HCT116 (cell line): ENCODE measurements at regions not wholly inside any gene's neighbourhood (a gene's known extent, or its start where the extent isn't known, plus 50 kb on each side); places are given as distances from the start of the nearest gene placed in this dataset.

Experiments used
- ATAC-seq: fragments of 200-7000 bp; cut with Tn5 transposase; 2 replicates; pipeline ENCODE4 v1.9.1; 2020; ENCODE audit warnings: mild to moderate bottlenecking, moderate library complexity
- BruUV-seq: library from RNA; stranded (reverse); fragments of 400-500 nt; replicated peaks from 2 replicates; lab custom pipeline; 2021; lab: Mats Ljungman, UMichigan
- CTCF ChIA-PET: fragments of 300-600 bp; sonication (Branson Sonifier 250); formaldehyde crosslinking; loops from one replicate; lab custom pipeline; 2021; ENCODE audit warnings: antibody characterized with exemption; lab: Charles Lee
- POLR2A ChIA-PET: fragments of 300-600, 350-600 bp; sonication (Branson Sonifier 250); formaldehyde crosslinking; loops from one replicate; lab custom pipeline; 2021; ENCODE audit warnings: antibody characterized with exemption; lab: Charles Lee
- RAD21 ChIA-PET, 2 experiments: fragments of 300-600 bp; sonication (Branson Sonifier 250); formaldehyde crosslinking; loops; one replicate each; lab custom pipeline; 2023; ENCODE audit warnings: low total read pairs in 2 of 2; ENCODE audit not compliant: uncharacterized antibody in 2 of 2, unreplicated experiment in 2 of 2, low non-redundant PET in 1 of 2; lab: Charles Lee
- DNase-seq: peaks from one replicate; pipeline ENCODE4 v3.0.0-alpha.2; 2010; ENCODE audit warnings: low read depth, low spot score
- H2AFZ ChIP-seq: fragments of 200-600 bp; shearing (Covaris generic), sonication (generic); 2 replicates; pipeline ENCODE4 v1.6.1; 2017; ENCODE audit warnings: low read depth, mixed run types, mixed read lengths, antibody characterized with exemption, low read length; ENCODE audit not compliant: poor library complexity, severe bottlenecking
- H3K27ac ChIP-seq: 2 replicates; pipeline ENCODE4 v1.5.1; 2012; ENCODE audit warnings: low read depth, low read length
- H3K27me3 ChIP-seq: fragments of 200-600 bp; sonication (generic); 2 replicates; pipeline ENCODE4 v1.6.1; 2016; ENCODE audit warnings: mixed run types, low read length, mixed read lengths; ENCODE audit not compliant: insufficient read depth
- H3K36me3 ChIP-seq, 2 experiments: fragments of 200-500 bp in 1 of 2; fragments of 200-600 bp in 1 of 2; sonication (Bioruptor generic) in 1 of 2; sonication (generic) in 1 of 2; 2 replicates each; pipeline versions ENCODE4 v1.5.1 to v1.6.1; 2014 to 2016; ENCODE audit warnings: low read length in 2 of 2, inconsistent platforms in 1 of 2, mixed read lengths in 1 of 2, mixed run types in 1 of 2; ENCODE audit not compliant: insufficient read depth in 2 of 2, control insufficient read depth in 1 of 2
- H3K4me1 ChIP-seq, 2 experiments: fragments of 200-600 bp in 1 of 2; sonication (generic) in 1 of 2; 2 replicates each; pipeline versions ENCODE4 v1.5.1 to v1.6.1; 2012 to 2017; ENCODE audit warnings: low read length in 2 of 2, inconsistent platforms in 1 of 2, mild to moderate bottlenecking in 1 of 2, mixed read lengths in 1 of 2, mixed run types in 1 of 2, moderate library complexity in 1 of 2; ENCODE audit not compliant: insufficient read depth in 2 of 2, control insufficient read depth in 1 of 2
- H3K4me2 ChIP-seq: fragments of 200-600 bp; sonication (generic); 2 replicates; pipeline ENCODE4 v1.6.1; 2017; ENCODE audit warnings: mixed run types, low read length, mixed read lengths
- H3K4me3 ChIP-seq, 2 experiments: fragments of 200-600 bp in 1 of 2; sonication (generic) in 1 of 2; replicated peaks in 1 of 2; 2 replicates each; pipeline ENCODE4 v1.5.1; 2011 to 2016; ENCODE audit warnings: low read length in 2 of 2, control low read depth in 1 of 2, low read depth in 1 of 2, mild to moderate bottlenecking in 1 of 2, mixed read lengths in 1 of 2, mixed run types in 1 of 2
- H3K79me2 ChIP-seq: fragments of 200-600 bp; sonication (generic); 2 replicates; pipeline ENCODE4 v1.6.1; 2017; ENCODE audit warnings: mild to moderate bottlenecking, mixed run types, low read length, moderate library complexity, mixed read lengths; ENCODE audit not compliant: insufficient read depth
- H3K9ac ChIP-seq: fragments of 200-600 bp; sonication (generic); 2 replicates; pipeline ENCODE4 v1.6.1; 2016; ENCODE audit warnings: low read length, mixed read lengths
- H3K9me2 ChIP-seq: fragments of 200-600 bp; sonication (generic), shearing (Covaris generic); 2 replicates; pipeline ENCODE4 v1.6.1; 2017; ENCODE audit warnings: mixed run types, mild to moderate bottlenecking, moderate library complexity; ENCODE audit not compliant: insufficient read depth
- H3K9me3 ChIP-seq, 2 experiments: fragments of 200-500 bp in 1 of 2; fragments of 200-600 bp in 1 of 2; sonication (Bioruptor generic) in 1 of 2; sonication (generic) in 1 of 2; 2 replicates each; pipeline ENCODE4 v1.6.1; 2014 to 2017; ENCODE audit warnings: low read length in 2 of 2, mixed read lengths in 2 of 2, inconsistent platforms in 1 of 2, low read depth in 1 of 2, mild to moderate bottlenecking in 1 of 2, mixed run types in 1 of 2, moderate library complexity in 1 of 2; ENCODE audit not compliant: control insufficient read depth in 1 of 2, insufficient read depth in 1 of 2
- H4K20me1 ChIP-seq: fragments of 200-600 bp; sonication (generic), shearing (Covaris generic); 2 replicates; pipeline ENCODE4 v1.6.1; 2017; ENCODE audit warnings: mixed run types, mild to moderate bottlenecking, moderate library complexity; ENCODE audit not compliant: insufficient read depth
- CBX3 ChIP-seq: IDR thresholded peaks from 2 replicates; pipeline ENCODE4 v1.6.1; 2012; ENCODE audit warnings: low read depth
- CTCF ChIP-seq, 3 experiments: fragments of 200-600 bp in 1 of 3; sonication (generic) in 1 of 3; IDR thresholded peaks in 2 of 3; conservative IDR thresholded peaks in 1 of 3; 2 replicates each; pipeline ENCODE4 v1.5.1; 2012 to 2017; ENCODE audit warnings: low read depth in 2 of 3, low read length in 2 of 3, antibody characterized with exemption in 1 of 3, borderline replicate concordance in 1 of 3, control low read depth in 1 of 3, mild to moderate bottlenecking in 1 of 3, mixed read lengths in 1 of 3, mixed run types in 1 of 3, moderate library complexity in 1 of 3; ENCODE audit not compliant: insufficient read depth in 1 of 3
- EGR1 ChIP-seq: IDR thresholded peaks from 2 replicates; pipeline ENCODE4 v1.6.1; 2012; ENCODE audit warnings: low read depth
- EZH2phosphoT487 ChIP-seq: fragments of 200-600 bp; IDR thresholded peaks from 2 replicates; pipeline ENCODE4 v1.6.1; 2018; ENCODE audit warnings: antibody characterized with exemption, borderline replicate concordance
- FOSL1 ChIP-seq: IDR thresholded peaks from 2 replicates; pipeline ENCODE4 v1.6.1; 2012; ENCODE audit warnings: low read depth
- JUND ChIP-seq: IDR thresholded peaks from 2 replicates; pipeline ENCODE4 v1.6.1; 2012
- POLR2A ChIP-seq: IDR thresholded peaks from 2 replicates; pipeline ENCODE4 v1.7.0; 2011; ENCODE audit warnings: borderline replicate concordance; ENCODE audit not compliant: insufficient read depth, insufficient read length; ENCODE audit errors: extremely low read depth
- POLR2AphosphoS5 ChIP-seq: IDR thresholded peaks from 2 replicates; pipeline ENCODE4 v1.6.1; 2011; ENCODE audit warnings: mild to moderate bottlenecking, low read depth, low read length, moderate library complexity
- RAD21 ChIP-seq: IDR thresholded peaks from 2 replicates; pipeline ENCODE4 v1.6.1; 2012; ENCODE audit warnings: low read depth, mild to moderate bottlenecking
- REST ChIP-seq: IDR thresholded peaks from 2 replicates; pipeline ENCODE4 v1.6.1; 2012; ENCODE audit warnings: low read depth
- SRF ChIP-seq: IDR thresholded peaks from 2 replicates; pipeline ENCODE4 v1.6.1; 2012; ENCODE audit warnings: low read depth
- YY1 ChIP-seq: IDR thresholded peaks from 2 replicates; pipeline ENCODE4 v1.6.1; 2011; ENCODE audit warnings: low read length, low read depth, moderate library complexity, mild to moderate bottlenecking; ENCODE audit not compliant: insufficient replicate concordance; ENCODE audit errors: extremely low read depth
- ZBTB33 ChIP-seq: IDR thresholded peaks from 2 replicates; pipeline ENCODE4 v1.6.1; 2011; ENCODE audit warnings: mild to moderate bottlenecking, low read length, moderate library complexity; ENCODE audit not compliant: insufficient replicate concordance; ENCODE audit errors: extremely low read depth
- intact Hi-C: fragments of 100-400 bp; cut with micrococcal nuclease; formaldehyde crosslinking; loops from 2 replicates; pipeline ENCODE4 v1.10.0; 2022

GRCh38 chr5:171523781-171524180 lies 104.3 kb downstream of the FGF18 start (continued):
- TF ChIP-seq POLR2AphosphoS5 (no peak), REST (no peak), EZH2phosphoT487 (no peak), POLR2A (no peak)

GRCh38 chr5:171524466-171524865 lies 105.0 kb downstream of the FGF18 start:
- TF ChIP-seq CBX3 = no peak
- no peak for TF ChIP-seq YY1
- no peak for TF ChIP-seq CTCF (IDR thresholded peaks at IDR 0.05 in 2 of 3, conservative IDR thresholded peaks at IDR 0.05 in 1 of 3; ENCODE audit: borderline replicate concordance in 1 of 3, insufficient read depth in 1 of 3, low read depth in 2 of 3, low read length in 2 of 3)
- TF ChIP-seq RAD21 = no peak
- TF ChIP-seq EGR1 = no peak
- TF ChIP-seq ZBTB33 = no peak
- no peak for TF ChIP-seq REST
- TF ChIP-seq JUND = no peak
- no peak for TF ChIP-seq FOSL1
- no peak for TF ChIP-seq POLR2A
- no peak for TF ChIP-seq SRF
- Histone ChIP-seq H3K36me3 (no peaks in the 10 kb centered on the region), H3K27ac (no peak overlapping the region), H4K20me1 (no peaks in the 10 kb centered on the region), H3K4me1 (peaks cover 19 to 29% of the 10 kb centered on the region in 2 experiments), H3K9ac (no peak overlapping the region), H3K27me3 (no peaks in the 10 kb centered on the region), H3K9me2 (no peaks in the 10 kb centered on the region), H3K9me3 (no peaks in the 10 kb centered on the region), H3K4me2 (no peak overlapping the region), H3K79me2 (no peaks in the 10 kb centered on the region), H3K4me3 (no peak overlapping the region), H2AFZ (no peak overlapping the region)
- ATAC-seq (no peak), DNase-seq (no peak)
- ChIA-PET POLR2A (no interaction called here), CTCF (no interaction called here), RAD21 (no interaction called here)
- BruUV-seq = no TSS peak
- intact Hi-C loops = no loop called here
